ENCODE measurements at regions not wholly inside any gene's neighbourhood (a gene's known extent, or its start where the extent isn't known, plus 50 kb on each side); places are given as distances from the start of the nearest gene placed in this dataset.

GRCh38 chr17:13212860-13213259 lies 195.0 kb upstream of the ELAC2 start:
- no peak for DNase-seq (ENCODE audit: low spot score)
- in situ Hi-C loops (cut with MboI; ENCODE audit: low pct_unique_long_range_greater_than_20kb, low sequenced_read_pairs, unreplicated experiment): no loop called here
- TF ChIP-seq, protein P1, sequence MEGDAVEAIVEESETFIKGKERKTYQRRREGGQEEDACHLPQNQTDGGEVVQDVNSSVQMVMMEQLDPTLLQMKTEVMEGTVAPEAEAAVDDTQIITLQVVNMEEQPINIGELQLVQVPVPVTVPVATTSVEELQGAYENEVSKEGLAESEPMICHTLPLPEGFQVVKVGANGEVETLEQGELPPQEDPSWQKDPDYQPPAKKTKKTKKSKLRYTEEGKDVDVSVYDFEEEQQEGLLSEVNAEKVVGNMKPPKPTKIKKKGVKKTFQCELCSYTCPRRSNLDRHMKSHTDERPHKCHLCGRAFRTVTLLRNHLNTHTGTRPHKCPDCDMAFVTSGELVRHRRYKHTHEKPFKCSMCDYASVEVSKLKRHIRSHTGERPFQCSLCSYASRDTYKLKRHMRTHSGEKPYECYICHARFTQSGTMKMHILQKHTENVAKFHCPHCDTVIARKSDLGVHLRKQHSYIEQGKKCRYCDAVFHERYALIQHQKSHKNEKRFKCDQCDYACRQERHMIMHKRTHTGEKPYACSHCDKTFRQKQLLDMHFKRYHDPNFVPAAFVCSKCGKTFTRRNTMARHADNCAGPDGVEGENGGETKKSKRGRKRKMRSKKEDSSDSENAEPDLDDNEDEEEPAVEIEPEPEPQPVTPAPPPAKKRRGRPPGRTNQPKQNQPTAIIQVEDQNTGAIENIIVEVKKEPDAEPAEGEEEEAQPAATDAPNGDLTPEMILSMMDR (IDR thresholded peaks at IDR 0.05; ENCODE audit: extremely low read depth, insufficient read depth, missing control alignments): no peak

DNA sequence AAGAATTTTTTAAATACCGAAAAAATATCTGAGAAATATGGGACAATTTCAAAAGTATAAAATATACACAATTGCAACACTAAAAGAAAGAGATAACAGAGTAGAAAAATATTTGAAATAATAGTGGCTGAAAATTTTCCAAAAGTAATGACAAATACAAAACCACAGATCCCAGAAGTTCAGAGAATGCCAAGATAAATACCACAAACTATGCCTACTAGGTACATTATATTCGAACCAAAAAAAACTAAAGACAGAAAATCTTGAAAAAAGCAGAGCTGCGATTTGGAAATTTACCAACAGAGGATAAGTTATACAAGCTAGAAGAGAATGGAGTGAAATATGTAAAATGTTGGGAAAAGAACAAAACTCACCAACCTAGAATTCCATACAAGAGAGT lies 191.3 kb upstream of the ELAC2 start:
- TF ChIP-seq, protein P1 (IDR thresholded peaks at IDR 0.05; ENCODE audit: extremely low read depth, insufficient read depth, missing control alignments): no peak
- in situ Hi-C loops (cut with MboI; ENCODE audit: low pct_unique_long_range_greater_than_20kb, low sequenced_read_pairs, unreplicated experiment): no loop called here
- no peak for DNase-seq (ENCODE audit: low spot score)

DNA sequence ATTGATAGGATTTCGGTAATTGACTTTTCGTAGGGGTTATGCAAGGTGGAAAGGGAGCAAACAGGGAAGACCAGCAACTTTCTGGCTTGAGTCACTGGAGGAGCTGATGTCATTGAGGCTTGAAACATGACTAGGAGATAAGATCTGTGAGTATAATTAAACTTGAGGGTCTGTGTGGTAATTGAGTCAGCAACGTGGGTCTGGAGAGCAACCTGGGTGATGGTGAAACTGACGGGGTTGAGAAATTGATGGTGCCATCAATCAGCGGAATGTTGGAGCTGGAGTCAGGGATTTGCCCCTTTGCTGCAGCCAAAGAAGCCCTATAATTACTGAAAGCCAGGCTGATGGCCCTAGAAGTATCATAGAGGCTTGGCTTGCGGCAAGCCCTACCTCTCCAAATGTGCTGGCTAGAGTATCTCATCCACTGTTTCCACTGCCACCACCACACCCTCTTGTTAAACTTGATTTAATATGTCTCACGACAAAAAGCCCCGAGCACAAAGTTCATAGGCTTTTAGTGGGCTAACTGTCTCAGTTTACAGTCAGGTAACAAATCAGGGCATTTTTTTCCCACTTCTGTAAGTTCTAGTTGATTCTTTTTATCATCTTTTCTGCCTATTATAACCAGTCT lies 186.9 kb upstream of the ELAC2 start:
- in situ Hi-C loops (cut with MboI; ENCODE audit: low pct_unique_long_range_greater_than_20kb, low sequenced_read_pairs, unreplicated experiment): no loop called here
- DNase-seq (ENCODE audit: low spot score): no peak
- TF ChIP-seq, protein P1 (IDR thresholded peaks at IDR 0.05; ENCODE audit: extremely low read depth, insufficient read depth, missing control alignments): no peak

DNA sequence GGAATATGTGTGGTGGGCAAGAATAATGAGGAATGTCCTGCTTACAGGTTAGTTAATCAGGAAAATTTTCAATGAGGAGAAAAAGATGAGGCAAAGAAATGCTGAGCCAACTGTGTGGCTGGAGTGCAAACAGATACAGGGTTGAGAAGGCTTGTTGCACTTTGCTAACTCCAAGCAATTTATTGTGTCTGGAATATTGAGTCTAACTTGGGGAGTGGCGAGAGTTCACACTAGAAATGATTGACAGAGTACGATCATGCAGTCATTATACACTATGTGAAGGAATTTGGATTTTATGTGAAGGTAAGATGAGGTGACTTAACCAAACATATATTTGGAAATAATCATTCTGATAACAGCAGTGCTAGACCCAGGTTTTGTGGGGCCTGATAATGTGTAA lies 185.0 kb upstream of the ELAC2 start:
- no peak for DNase-seq (ENCODE audit: low spot score)
- TF ChIP-seq, protein P1 (IDR thresholded peaks at IDR 0.05; ENCODE audit: extremely low read depth, insufficient read depth, missing control alignments): no peak
- in situ Hi-C loops (cut with MboI; ENCODE audit: low pct_unique_long_range_greater_than_20kb, low sequenced_read_pairs, unreplicated experiment): no loop called here

GRCh38 chr17:13200671-13201070 lies 182.8 kb upstream of the ELAC2 start:
- no peak for DNase-seq (ENCODE audit: low spot score)
- TF ChIP-seq, protein P1 (IDR thresholded peaks at IDR 0.05; ENCODE audit: extremely low read depth, insufficient read depth, missing control alignments): no peak
- in situ Hi-C loops (cut with MboI; ENCODE audit: low pct_unique_long_range_greater_than_20kb, low sequenced_read_pairs, unreplicated experiment): no loop called here

- no peak for DNase-seq (ENCODE audit: low spot score)
- TF ChIP-seq, protein P1 (IDR thresholded peaks at IDR 0.05; ENCODE audit: extremely low read depth, insufficient read depth, missing control alignments): no peak
- in situ Hi-C loops (cut with MboI; ENCODE audit: low pct_unique_long_range_greater_than_20kb, low sequenced_read_pairs, unreplicated experiment): no loop called here
Measured at GRCh38 chr17:13199425-13199824, 181.6 kb upstream of the ELAC2 start.

Measured in GM13977 (cell line).